Thoracic aorta (tissue), 2 donors: ENCODE measurements at regions not wholly inside any gene's neighbourhood (a gene's known extent, or its start where the extent isn't known, plus 50 kb on each side); places are given as distances from the start of the nearest gene placed in this dataset.

ENCODE experiments used
- ATAC-seq: fragments of 150-250 bp; one replicate; pipeline ENCODE4 v1.8.0; 2017; ENCODE audit warnings: low read depth; ENCODE audit not compliant: insufficient number of reproducible peaks, low FRiP score
- DNase-seq: peaks from one replicate; pipeline ENCODE4 v3.0.0-alpha.2; 2020; ENCODE audit warnings: low spot score
- H3K27ac ChIP-seq, 2 donors: fragments of 200-600 bp; sonication (generic); 1 replicate in 1 of 2; 2 replicates in 1 of 2; pipeline ENCODE4 v1.5.1; 2016; ENCODE audit warnings: mild to moderate bottlenecking in 2 of 2, moderate library complexity in 2 of 2
- H3K27me3 ChIP-seq: fragments of 200-600 bp; sonication (generic); replicated peaks from 2 replicates; pipeline ENCODE4 v1.6.0; 2016; ENCODE audit warnings: mild to moderate bottlenecking; ENCODE audit not compliant: insufficient read depth
- H3K36me3 ChIP-seq: fragments of 200-600 bp; sonication (generic); one replicate; pipeline ENCODE4 v1.5.1; 2016
- H3K4me1 ChIP-seq, 2 donors: fragments of 200-600 bp; sonication (generic); 1 replicate in 1 of 2; 2 replicates in 1 of 2; pipeline versions ENCODE4 v1.5.1 to v1.6.0; 2016; ENCODE audit warnings: low read depth in 2 of 2, mild to moderate bottlenecking in 1 of 2; ENCODE audit not compliant: control insufficient read depth in 1 of 2
- H3K4me3 ChIP-seq: fragments of 200-600 bp; sonication (generic); 2 replicates; pipeline ENCODE4 v1.5.1; 2016; ENCODE audit warnings: mild to moderate bottlenecking
- H3K9me3 ChIP-seq: fragments of 200-600 bp; sonication (generic); 2 replicates; pipeline ENCODE4 v1.5.1; 2016
- CTCF ChIP-seq: fragments of 200-600 bp; sonication (generic); IDR thresholded peaks from one replicate; pipeline ENCODE4 v1.5.1; 2019; ENCODE audit warnings: antibody characterized with exemption

- ATAC-seq (no peak), DNase-seq (no peak)
- Histone ChIP-seq H3K4me1 (no peaks in the 10 kb centered on the region), H3K4me3 (no peak overlapping the region), H3K27ac (no peak overlapping the region), H3K27me3 (no peaks in the 10 kb centered on the region), H3K9me3 (peaks cover 3% of the 10 kb centered on the region), H3K36me3 (no peaks in the 10 kb centered on the region)
- TF ChIP-seq CTCF: no peak
Observed at GRCh38 chr13:104491916-104492315, 1425.7 kb upstream of the SLC10A2 start.

GRCh38 chr13:104487006-104487405, 1420.8 kb upstream of the SLC10A2 start:
- no peak overlapping the region for H3K27ac ChIP-seq
- no peak overlapping the region for H3K4me3 ChIP-seq
- no peaks in the 10 kb centered on the region for H3K27me3 ChIP-seq
- ATAC-seq (no peak), DNase-seq (no peak)
- H3K9me3 ChIP-seq: no peaks in the 10 kb centered on the region
- no peaks in the 10 kb centered on the region for H3K36me3 ChIP-seq
- no peaks in the 10 kb centered on the region for H3K4me1 ChIP-seq
- no peak for TF ChIP-seq CTCF

- no peak for TF ChIP-seq CTCF
- Histone ChIP-seq H3K27me3 (no peaks in the 10 kb centered on the region), H3K9me3 (no peaks in the 10 kb centered on the region), H3K4me3 (no peak overlapping the region), H3K4me1 (no peaks in the 10 kb centered on the region), H3K36me3 (no peaks in the 10 kb centered on the region), H3K27ac (no peak overlapping the region)
- DNase-seq: no peak
- no peak for ATAC-seq
Observed at GRCh38 chr13:104485571-104485970, 1419.4 kb upstream of the SLC10A2 start.

GRCh38 chr13:104483631-104484030, 1417.4 kb upstream of the SLC10A2 start:
- ATAC-seq (no peak), DNase-seq (no peak)
- Histone ChIP-seq H3K4me3 (no peak overlapping the region), H3K27ac (no peak overlapping the region), H3K4me1 (no peaks in the 10 kb centered on the region), H3K27me3 (no peaks in the 10 kb centered on the region), H3K9me3 (no peaks in the 10 kb centered on the region), H3K36me3 (no peaks in the 10 kb centered on the region)
- TF ChIP-seq CTCF: no peak

- TF ChIP-seq CTCF: no peak
- no peaks in the 10 kb centered on the region for H3K9me3 ChIP-seq
- no peaks in the 10 kb centered on the region for H3K4me1 ChIP-seq
- DNase-seq: no peak
- H3K27ac ChIP-seq: no peak overlapping the region
- H3K36me3 ChIP-seq: no peaks in the 10 kb centered on the region
- H3K27me3 ChIP-seq: no peaks in the 10 kb centered on the region
- H3K4me3 ChIP-seq: no peak overlapping the region
- no peak for ATAC-seq
Observed at GRCh38 chr13:104477261-104477660, 1411.0 kb upstream of the SLC10A2 start.
